ENCODE measurements at regions not wholly inside any gene's neighbourhood (a gene's known extent, or its start where the extent isn't known, plus 50 kb on each side); places are given as distances from the start of the nearest gene placed in this dataset.

- no peaks in the 10 kb centered on the region for H3K9me1 ChIP-seq (ENCODE audit: control insufficient read depth, extremely low read depth, insufficient read depth, low read length)
- H3K36me3 ChIP-seq (ENCODE audit: control insufficient read depth in 2 of 2, extremely low read depth in 1 of 2, insufficient read depth in 2 of 2, low read length in 2 of 2) = no peaks in the 10 kb centered on the region
- no peaks in the 10 kb centered on the region for H3K79me2 ChIP-seq (ENCODE audit: control insufficient read depth, insufficient read depth, low read length)
- no peak overlapping the region for H3K4me2 ChIP-seq (ENCODE audit: control insufficient read depth, extremely low read depth, insufficient read depth, low read depth, low read length)
- no peaks in the 10 kb centered on the region for H3K4me1 ChIP-seq (ENCODE audit: control insufficient read depth, extremely low read depth, insufficient read depth, low read length)
- no peak overlapping the region for H3K27ac ChIP-seq (ENCODE audit: control insufficient read depth, insufficient read depth, low read length)
- H3K4me3 ChIP-seq (ENCODE audit: control insufficient read depth in 2 of 3, extremely low read depth in 1 of 3, insufficient read depth in 2 of 3, low read depth in 1 of 3, low read length in 3 of 3) = no peak overlapping the region
- DNase-seq (ENCODE audit: low read depth, low spot score) (no peak), FAIRE-seq (no peak)
- no peaks in the 10 kb centered on the region for H4K20me1 ChIP-seq (ENCODE audit: control insufficient read depth, extremely low read depth, insufficient read depth, low read length)
- TF ChIP-seq CTCF (optimal IDR thresholded peaks at IDR 0.05 in 1 of 3, IDR thresholded peaks at IDR 0.05 in 1 of 3, conservative IDR thresholded peaks at IDR 0.05 in 1 of 3; ENCODE audit: extremely low read depth in 1 of 3, insufficient read depth in 2 of 3, low read length in 3 of 3) = no peak
- no peak for TF ChIP-seq EZH2 (IDR thresholded peaks at IDR 0.05; ENCODE audit: low read length)
- H2AFZ ChIP-seq (ENCODE audit: control insufficient read depth, low read length) = no peak overlapping the region
- dilution Hi-C loops (cut with MboI; ENCODE audit: extremely low pct_ligation_motif_present, low sequenced_read_pairs) = no loop called here
- no peak overlapping the region for H3K9ac ChIP-seq (ENCODE audit: control insufficient read depth, extremely low read depth, insufficient read depth, low read length)
- no peaks in the 10 kb centered on the region for H3K9me3 ChIP-seq (ENCODE audit: control insufficient read depth, low read depth, low read length)
- H3K27me3 ChIP-seq (ENCODE audit: control insufficient read depth, extremely low read depth, insufficient read depth, low read length) = no peaks in the 10 kb centered on the region
Measured at GRCh38 chr5:143738417-143739401, 73.3 kb upstream of the HMHB1 start.

DNA sequence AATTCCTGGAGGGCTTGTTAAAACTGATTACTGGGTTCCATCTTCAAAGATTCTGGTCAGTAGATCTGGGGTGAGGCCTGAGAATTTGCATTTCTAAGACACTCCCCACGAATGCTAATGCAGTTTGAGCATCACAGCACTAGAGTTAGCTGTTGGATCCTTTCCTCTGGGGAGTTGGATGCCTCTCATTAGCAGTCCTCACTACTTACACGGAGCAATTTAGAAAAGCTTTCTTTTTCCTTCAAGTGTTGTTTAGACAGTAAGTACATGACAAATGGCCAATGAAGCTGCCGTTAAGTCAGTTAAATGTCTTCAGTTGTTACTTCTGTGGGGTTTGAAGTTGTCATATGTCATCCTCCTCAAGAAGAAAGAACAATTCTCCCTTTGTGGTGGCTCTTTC is 74.9 kb upstream of the HMHB1 start:
- no peaks in the 10 kb centered on the region for H3K27me3 ChIP-seq (ENCODE audit: control insufficient read depth, extremely low read depth, insufficient read depth, low read length)
- no peak overlapping the region for H3K4me2 ChIP-seq (ENCODE audit: control insufficient read depth, extremely low read depth, insufficient read depth, low read depth, low read length)
- H3K79me2 ChIP-seq (ENCODE audit: control insufficient read depth, insufficient read depth, low read length) = no peaks in the 10 kb centered on the region
- H2AFZ ChIP-seq (ENCODE audit: control insufficient read depth, low read length) = no peak overlapping the region
- FAIRE-seq = no peak
- H4K20me1 ChIP-seq (ENCODE audit: control insufficient read depth, extremely low read depth, insufficient read depth, low read length) = no peaks in the 10 kb centered on the region
- no peak for DNase-seq (ENCODE audit: low read depth, low spot score)
- H3K9me3 ChIP-seq (ENCODE audit: control insufficient read depth, low read depth, low read length) = no peaks in the 10 kb centered on the region
- no peak overlapping the region for H3K9ac ChIP-seq (ENCODE audit: control insufficient read depth, extremely low read depth, insufficient read depth, low read length)
- dilution Hi-C loops (cut with MboI; ENCODE audit: extremely low pct_ligation_motif_present, low sequenced_read_pairs) = no loop called here
- H3K4me3 ChIP-seq (ENCODE audit: control insufficient read depth in 2 of 3, extremely low read depth in 1 of 3, insufficient read depth in 2 of 3, low read depth in 1 of 3, low read length in 3 of 3) = no peak overlapping the region
- H3K36me3 ChIP-seq (ENCODE audit: control insufficient read depth in 2 of 2, extremely low read depth in 1 of 2, insufficient read depth in 2 of 2, low read length in 2 of 2) = no peaks in the 10 kb centered on the region
- H3K4me1 ChIP-seq (ENCODE audit: control insufficient read depth, extremely low read depth, insufficient read depth, low read length) = no peaks in the 10 kb centered on the region
- TF ChIP-seq CTCF (optimal IDR thresholded peaks at IDR 0.05 in 1 of 3, IDR thresholded peaks at IDR 0.05 in 1 of 3, conservative IDR thresholded peaks at IDR 0.05 in 1 of 3; ENCODE audit: extremely low read depth in 1 of 3, insufficient read depth in 2 of 3, low read length in 3 of 3) = no peak
- no peak for TF ChIP-seq EZH2 (IDR thresholded peaks at IDR 0.05; ENCODE audit: low read length)
- no peaks in the 10 kb centered on the region for H3K9me1 ChIP-seq (ENCODE audit: control insufficient read depth, extremely low read depth, insufficient read depth, low read length)
- H3K27ac ChIP-seq (ENCODE audit: control insufficient read depth, insufficient read depth, low read length) = no peak overlapping the region
